DND-41 (cell line): ENCODE measurements at regions not wholly inside any gene's neighbourhood (a gene's known extent, or its start where the extent isn't known, plus 50 kb on each side); places are given as distances from the start of the nearest gene placed in this dataset.

Source experiments
- ATAC-seq: fragments of 200-7000 bp; cut with Tn5 transposase; 3 replicates; pipeline ENCODE4 v1.9.1; 2021; ENCODE audit warnings: low read depth; ENCODE audit not compliant: insufficient read depth
- DNase-seq: peaks from one replicate; pipeline ENCODE4 v3.0.0-alpha.2; 2020
- H2AFZ ChIP-seq: 2 replicates; pipeline ENCODE4 v1.6.0; 2012; ENCODE audit warnings: low read depth, low read length
- H3K27ac ChIP-seq: 2 replicates; pipeline ENCODE4 v1.5.1; 2012; ENCODE audit warnings: low read length, inconsistent platforms
- H3K27me3 ChIP-seq: fragments of 200-600 bp; sonication (generic); 2 replicates; pipeline ENCODE4 v1.6.0; 2012; ENCODE audit warnings: low read length, mild to moderate bottlenecking, inconsistent platforms; ENCODE audit not compliant: insufficient read depth, poor library complexity
- H3K36me3 ChIP-seq: 2 replicates; pipeline ENCODE4 v1.5.1; 2012; ENCODE audit warnings: low read length, inconsistent platforms; ENCODE audit not compliant: insufficient read depth
- H3K4me1 ChIP-seq: 2 replicates; pipeline ENCODE4 v1.5.1; 2012; ENCODE audit warnings: mild to moderate bottlenecking, low read length; ENCODE audit not compliant: insufficient read depth
- H3K4me2 ChIP-seq: 2 replicates; pipeline ENCODE4 v1.6.0; 2012; ENCODE audit warnings: mild to moderate bottlenecking, moderate library complexity, low read length, inconsistent platforms; ENCODE audit not compliant: insufficient read depth
- H3K4me3 ChIP-seq, 2 experiments: fragments of 200-600 bp in 1 of 2; shearing (Covaris generic) in 1 of 2; 2 replicates each; pipeline ENCODE4 v1.5.1; 2012 to 2016; ENCODE audit warnings: inconsistent platforms in 2 of 2, low read length in 2 of 2, mild to moderate bottlenecking in 2 of 2, low read depth in 1 of 2, moderate library complexity in 1 of 2
- H3K79me2 ChIP-seq: 2 replicates; pipeline ENCODE4 v1.6.0; 2012; ENCODE audit warnings: low read length, inconsistent platforms; ENCODE audit not compliant: insufficient read depth
- H3K9ac ChIP-seq: 2 replicates; pipeline ENCODE4 v1.6.0; 2012; ENCODE audit warnings: low read depth, mild to moderate bottlenecking, inconsistent platforms, low read length, moderate library complexity
- H3K9me3 ChIP-seq: 2 replicates; pipeline ENCODE4 v1.5.1; 2012; ENCODE audit warnings: low read length, moderate library complexity, mild to moderate bottlenecking, inconsistent platforms; ENCODE audit not compliant: insufficient read depth, severe bottlenecking
- H4K20me1 ChIP-seq: 2 replicates; pipeline ENCODE4 v1.6.0; 2012; ENCODE audit warnings: low read length; ENCODE audit not compliant: insufficient read depth
- CTCF ChIP-seq: IDR thresholded peaks from 2 replicates; pipeline ENCODE4 v1.5.1; 2012; ENCODE audit warnings: borderline replicate concordance, low read length, moderate library complexity, mild to moderate bottlenecking; ENCODE audit not compliant: poor library complexity, severe bottlenecking; ENCODE audit errors: extremely low read depth
- EZH2 ChIP-seq: IDR thresholded peaks from 3 replicates; pipeline ENCODE4 v1.6.1; 2012; ENCODE audit warnings: borderline replicate concordance, low read depth, mild to moderate bottlenecking, moderate library complexity, low read length, inconsistent platforms; ENCODE audit not compliant: severe bottlenecking

GRCh38 chr10:107919626-107920235 lies 755.2 kb upstream of the SORCS1 start:
- ATAC-seq (no peak), DNase-seq (no peak)
- no peaks in the 10 kb centered on the region for H3K36me3 ChIP-seq
- no peaks in the 10 kb centered on the region for H3K27me3 ChIP-seq
- H3K9me3 ChIP-seq = no peaks in the 10 kb centered on the region
- H2AFZ ChIP-seq = no peak overlapping the region
- TF ChIP-seq CTCF (no peak), EZH2 (no peak)
- no peaks in the 10 kb centered on the region for H3K4me1 ChIP-seq
- no peaks in the 10 kb centered on the region for H3K79me2 ChIP-seq
- no peaks in the 10 kb centered on the region for H4K20me1 ChIP-seq
- H3K27ac ChIP-seq = no peak overlapping the region
- no peak overlapping the region for H3K4me2 ChIP-seq
- H3K9ac ChIP-seq = no peak overlapping the region
- H3K4me3 ChIP-seq = no peak overlapping the region

- H2AFZ ChIP-seq = no peak overlapping the region
- H3K9ac ChIP-seq = no peak overlapping the region
- H3K4me1 ChIP-seq = no peaks in the 10 kb centered on the region
- no peaks in the 10 kb centered on the region for H3K36me3 ChIP-seq
- no peak for DNase-seq
- no peak overlapping the region for H3K4me2 ChIP-seq
- ATAC-seq = no peak
- H3K4me3 ChIP-seq = no peak overlapping the region
- H3K79me2 ChIP-seq = no peaks in the 10 kb centered on the region
- no peaks in the 10 kb centered on the region for H4K20me1 ChIP-seq
- no peak overlapping the region for H3K27ac ChIP-seq
- TF ChIP-seq EZH2 (no peak), CTCF (no peak)
- no peaks in the 10 kb centered on the region for H3K27me3 ChIP-seq
- H3K9me3 ChIP-seq = no peaks in the 10 kb centered on the region
These were observed 753.7 kb upstream of the SORCS1 start for GRCh38 chr10:107918171-107918570.

- DNase-seq (no peak), ATAC-seq (no peak)
- no peaks in the 10 kb centered on the region for H3K27me3 ChIP-seq
- no peak overlapping the region for H3K27ac ChIP-seq
- TF ChIP-seq EZH2 = no peak
- no peak for TF ChIP-seq CTCF
- H3K9ac ChIP-seq = no peak overlapping the region
- no peak overlapping the region for H3K4me2 ChIP-seq
- no peaks in the 10 kb centered on the region for H3K4me1 ChIP-seq
- no peaks in the 10 kb centered on the region for H3K9me3 ChIP-seq
- H3K36me3 ChIP-seq = no peaks in the 10 kb centered on the region
- no peak overlapping the region for H2AFZ ChIP-seq
- no peak overlapping the region for H3K4me3 ChIP-seq
- no peaks in the 10 kb centered on the region for H3K79me2 ChIP-seq
- H4K20me1 ChIP-seq = no peaks in the 10 kb centered on the region
These were observed 750.7 kb upstream of the SORCS1 start for GRCh38 chr10:107915215-107915610.
